ENCODE measurements at regions not wholly inside any gene's neighbourhood (a gene's known extent, or its start where the extent isn't known, plus 50 kb on each side); places are given as distances from the start of the nearest gene placed in this dataset.

DNA sequence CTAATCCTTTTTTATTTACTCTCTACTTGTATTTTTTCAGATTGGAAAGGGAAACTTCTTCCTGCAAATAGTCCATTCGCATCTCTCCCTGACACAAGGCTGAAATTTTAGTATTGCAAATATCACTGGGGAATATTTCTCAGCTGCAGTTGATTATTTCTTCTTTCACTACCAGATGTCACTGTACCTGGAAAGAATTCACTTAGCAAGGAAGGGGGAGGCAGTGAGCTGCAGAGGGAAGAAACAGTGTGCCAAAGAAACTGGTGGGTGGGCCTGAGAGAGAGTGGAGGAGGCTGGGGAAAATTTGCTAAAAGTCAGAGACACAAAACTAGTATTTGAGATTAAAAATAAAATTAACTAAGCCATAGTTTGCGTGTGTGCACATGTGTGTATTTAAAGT lies 142.3 kb upstream of the STT3B start:
- H3K27ac ChIP-seq (ENCODE audit: low read depth, low read length): no peak overlapping the region

DNA sequence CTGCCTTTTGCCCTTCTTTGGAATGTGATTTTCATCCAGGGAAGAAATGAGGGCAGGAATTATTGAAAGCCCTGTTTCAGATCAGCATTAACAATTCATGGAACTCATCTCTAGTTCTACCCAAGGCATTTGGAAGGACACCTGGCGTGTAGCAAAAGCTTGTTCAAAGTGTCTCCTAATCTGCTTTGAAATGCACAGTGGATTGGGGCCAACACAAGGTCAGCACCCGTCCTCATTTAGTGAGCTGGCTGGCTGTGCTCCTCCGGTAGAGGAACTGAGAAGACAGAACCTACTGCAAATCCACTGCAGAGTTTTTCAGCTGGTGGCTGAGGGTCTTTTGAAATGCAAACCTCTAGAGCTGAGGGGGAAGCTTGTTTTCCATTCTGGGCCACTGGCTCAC lies 141.6 kb upstream of the STT3B start:
- H3K36me3 ChIP-seq (ENCODE audit: insufficient read depth, low read length): no peaks in the 10 kb centered on the region
- Mint-ChIP-seq H3K36me3 (ENCODE audit: low read depth, unreplicated experiment) (peaks cover 1% of the 10 kb centered on the region), H3K9me3 (ENCODE audit: unreplicated experiment) (peaks cover 8% of the 10 kb centered on the region), H3K27ac (ENCODE audit: unreplicated experiment) (no peak overlapping the region), H3K27me3 (ENCODE audit: low read depth, unreplicated experiment) (peaks cover 5% of the 10 kb centered on the region), H3K4me1 (ENCODE audit: low read depth, unreplicated experiment) (no peaks in the 10 kb centered on the region), H3K4me3 (ENCODE audit: unreplicated experiment) (no peak overlapping the region)
- H3K79me2 ChIP-seq (ENCODE audit: insufficient read depth, low read length): no peaks in the 10 kb centered on the region
- DNase-seq (ENCODE audit: low read depth) (no peak), FAIRE-seq (no peak)
- H3K9me3 ChIP-seq (ENCODE audit: insufficient read depth, low read depth, low read length): no peaks in the 10 kb centered on the region
- H3K4me1 ChIP-seq (ENCODE audit: insufficient read depth, low read length): no peaks in the 10 kb centered on the region
- no peak overlapping the region for H2AFZ ChIP-seq (ENCODE audit: low read depth, low read length)
- no peaks in the 10 kb centered on the region for H4K20me1 ChIP-seq (ENCODE audit: insufficient read depth, low read length)
- no peak overlapping the region for H3K4me3 ChIP-seq (ENCODE audit: insufficient read depth, low read depth, low read length)
- no peaks in the 10 kb centered on the region for H3K27me3 ChIP-seq (ENCODE audit: insufficient read depth, low read length)
- no peak overlapping the region for H3K4me2 ChIP-seq (ENCODE audit: low read length)
- no peak overlapping the region for H3K9ac ChIP-seq (ENCODE audit: low read length)
- no peak overlapping the region for H3K27ac ChIP-seq (ENCODE audit: low read depth, low read length)
- TF ChIP-seq, protein P1, sequence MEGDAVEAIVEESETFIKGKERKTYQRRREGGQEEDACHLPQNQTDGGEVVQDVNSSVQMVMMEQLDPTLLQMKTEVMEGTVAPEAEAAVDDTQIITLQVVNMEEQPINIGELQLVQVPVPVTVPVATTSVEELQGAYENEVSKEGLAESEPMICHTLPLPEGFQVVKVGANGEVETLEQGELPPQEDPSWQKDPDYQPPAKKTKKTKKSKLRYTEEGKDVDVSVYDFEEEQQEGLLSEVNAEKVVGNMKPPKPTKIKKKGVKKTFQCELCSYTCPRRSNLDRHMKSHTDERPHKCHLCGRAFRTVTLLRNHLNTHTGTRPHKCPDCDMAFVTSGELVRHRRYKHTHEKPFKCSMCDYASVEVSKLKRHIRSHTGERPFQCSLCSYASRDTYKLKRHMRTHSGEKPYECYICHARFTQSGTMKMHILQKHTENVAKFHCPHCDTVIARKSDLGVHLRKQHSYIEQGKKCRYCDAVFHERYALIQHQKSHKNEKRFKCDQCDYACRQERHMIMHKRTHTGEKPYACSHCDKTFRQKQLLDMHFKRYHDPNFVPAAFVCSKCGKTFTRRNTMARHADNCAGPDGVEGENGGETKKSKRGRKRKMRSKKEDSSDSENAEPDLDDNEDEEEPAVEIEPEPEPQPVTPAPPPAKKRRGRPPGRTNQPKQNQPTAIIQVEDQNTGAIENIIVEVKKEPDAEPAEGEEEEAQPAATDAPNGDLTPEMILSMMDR (IDR thresholded peaks at IDR 0.05; ENCODE audit: insufficient read depth, low read depth, low read length): no peak
- no peak for TF ChIP-seq EZH2 (IDR thresholded peaks at IDR 0.05; ENCODE audit: insufficient read depth, low read length)

More for the DNA sequence above, 142.3 kb upstream of the STT3B start:
- Histone ChIP-seq H3K27me3 (ENCODE audit: insufficient read depth, low read length) (no peaks in the 10 kb centered on the region), H2AFZ (ENCODE audit: low read depth, low read length) (no peak overlapping the region), H3K4me3 (ENCODE audit: insufficient read depth, low read depth, low read length) (no peak overlapping the region), H4K20me1 (ENCODE audit: insufficient read depth, low read length) (no peaks in the 10 kb centered on the region), H3K79me2 (ENCODE audit: insufficient read depth, low read length) (no peaks in the 10 kb centered on the region), H3K36me3 (ENCODE audit: insufficient read depth, low read length) (no peaks in the 10 kb centered on the region), H3K4me1 (ENCODE audit: insufficient read depth, low read length) (no peaks in the 10 kb centered on the region), H3K4me2 (ENCODE audit: low read length) (no peak overlapping the region), H3K9ac (ENCODE audit: low read length) (no peak overlapping the region), H3K9me3 (ENCODE audit: insufficient read depth, low read depth, low read length) (no peaks in the 10 kb centered on the region)
- TF ChIP-seq, protein P1 (IDR thresholded peaks at IDR 0.05; ENCODE audit: insufficient read depth, low read depth, low read length): no peak
- TF ChIP-seq EZH2 (IDR thresholded peaks at IDR 0.05; ENCODE audit: insufficient read depth, low read length): no peak
- Mint-ChIP-seq H3K27me3 (ENCODE audit: low read depth, unreplicated experiment) (peaks cover 5% of the 10 kb centered on the region), H3K4me1 (ENCODE audit: low read depth, unreplicated experiment) (no peaks in the 10 kb centered on the region), H3K4me3 (ENCODE audit: unreplicated experiment) (no peak overlapping the region), H3K9me3 (ENCODE audit: unreplicated experiment) (peaks cover 8% of the 10 kb centered on the region), H3K36me3 (ENCODE audit: low read depth, unreplicated experiment) (peaks cover 1% of the 10 kb centered on the region), H3K27ac (ENCODE audit: unreplicated experiment) (no peak overlapping the region)
- DNase-seq (ENCODE audit: low read depth) (no peak), FAIRE-seq (no peak)

DNA sequence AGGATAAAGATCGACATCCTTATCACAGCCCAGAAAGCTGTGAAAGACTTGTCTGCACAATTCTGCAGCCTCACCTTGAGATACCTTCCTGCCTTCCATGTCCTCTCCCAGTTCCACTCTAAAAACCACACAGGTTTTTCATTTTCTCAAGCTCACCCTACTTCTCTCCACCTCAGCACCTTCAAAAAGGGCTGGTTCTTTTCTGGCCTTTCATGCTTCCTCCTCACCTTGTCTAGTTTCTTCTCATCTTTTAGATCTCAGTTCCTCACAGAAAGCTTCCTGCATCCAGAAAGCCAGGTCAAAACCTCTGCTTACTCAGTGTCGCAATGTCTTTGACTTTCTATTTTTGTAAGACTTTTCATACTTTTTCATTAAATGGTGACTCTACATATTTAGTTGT lies 140.2 kb upstream of the STT3B start:
- FAIRE-seq (no peak), DNase-seq (ENCODE audit: low read depth) (no peak)
- Mint-ChIP-seq H3K4me1 (ENCODE audit: low read depth, unreplicated experiment) (no peaks in the 10 kb centered on the region), H3K27ac (ENCODE audit: unreplicated experiment) (no peak overlapping the region), H3K9me3 (ENCODE audit: unreplicated experiment) (peaks cover under 1% of the 10 kb centered on the region), H3K36me3 (ENCODE audit: low read depth, unreplicated experiment) (peaks cover 1% of the 10 kb centered on the region), H3K27me3 (ENCODE audit: low read depth, unreplicated experiment) (peaks cover 5% of the 10 kb centered on the region), H3K4me3 (ENCODE audit: unreplicated experiment) (no peak overlapping the region)
- Histone ChIP-seq H3K36me3 (ENCODE audit: insufficient read depth, low read length) (no peaks in the 10 kb centered on the region), H2AFZ (ENCODE audit: low read depth, low read length) (no peak overlapping the region), H3K4me2 (ENCODE audit: low read length) (no peak overlapping the region), H3K4me3 (ENCODE audit: insufficient read depth, low read depth, low read length) (no peak overlapping the region), H3K9me3 (ENCODE audit: insufficient read depth, low read depth, low read length) (no peaks in the 10 kb centered on the region), H3K27ac (ENCODE audit: low read depth, low read length) (no peak overlapping the region), H3K9ac (ENCODE audit: low read length) (no peak overlapping the region), H3K27me3 (ENCODE audit: insufficient read depth, low read length) (no peaks in the 10 kb centered on the region), H3K79me2 (ENCODE audit: insufficient read depth, low read length) (no peaks in the 10 kb centered on the region), H3K4me1 (ENCODE audit: insufficient read depth, low read length) (no peaks in the 10 kb centered on the region), H4K20me1 (ENCODE audit: insufficient read depth, low read length) (no peaks in the 10 kb centered on the region)
- TF ChIP-seq EZH2 (IDR thresholded peaks at IDR 0.05; ENCODE audit: insufficient read depth, low read length): no peak
- TF ChIP-seq, protein P1 (IDR thresholded peaks at IDR 0.05; ENCODE audit: insufficient read depth, low read depth, low read length): no peak
